HG02981 (cell line): ENCODE measurements at regions not wholly inside any gene's neighbourhood (a gene's known extent, or its start where the extent isn't known, plus 50 kb on each side); places are given as distances from the start of the nearest gene placed in this dataset.
"Not testable (repeated sequence)": the region's sequence is repeated elsewhere in the genome, so short reads cannot be mapped to it uniquely, and the experiment has no call there.

Experiments
- ATAC-seq: cut with Tn5 transposase; IDR thresholded peaks from one replicate; pipeline ENCODE4 v1.9.1; 2021; ENCODE audit warnings: mild to moderate bottlenecking, moderate library complexity; ENCODE audit not compliant: unreplicated experiment

DNA sequence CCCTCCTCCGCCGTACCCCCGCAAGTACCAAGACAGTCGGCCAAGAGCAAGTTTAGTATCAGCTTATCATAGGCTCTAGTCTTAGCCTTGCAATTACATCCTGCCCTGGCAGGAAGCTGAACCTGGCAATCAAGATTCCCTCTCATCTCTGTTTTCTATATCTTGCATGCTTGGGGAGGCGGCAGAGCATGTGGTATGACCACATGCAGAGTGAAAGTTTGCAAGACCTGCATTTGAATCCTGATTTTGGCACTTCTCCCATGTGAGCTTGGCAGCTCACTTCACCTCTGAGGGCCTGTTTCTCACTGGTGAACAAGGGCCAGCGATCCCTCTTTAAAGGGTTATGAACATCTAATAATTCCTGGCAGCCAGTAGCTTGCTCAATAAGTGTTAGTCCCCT, 106.1 kb upstream of the FRMD4B start:
- ATAC-seq: no peak

- ATAC-seq: no peak
These were observed 105.1 kb upstream of the FRMD4B start for GRCh38 chr3:69490971-69491370.

DNA sequence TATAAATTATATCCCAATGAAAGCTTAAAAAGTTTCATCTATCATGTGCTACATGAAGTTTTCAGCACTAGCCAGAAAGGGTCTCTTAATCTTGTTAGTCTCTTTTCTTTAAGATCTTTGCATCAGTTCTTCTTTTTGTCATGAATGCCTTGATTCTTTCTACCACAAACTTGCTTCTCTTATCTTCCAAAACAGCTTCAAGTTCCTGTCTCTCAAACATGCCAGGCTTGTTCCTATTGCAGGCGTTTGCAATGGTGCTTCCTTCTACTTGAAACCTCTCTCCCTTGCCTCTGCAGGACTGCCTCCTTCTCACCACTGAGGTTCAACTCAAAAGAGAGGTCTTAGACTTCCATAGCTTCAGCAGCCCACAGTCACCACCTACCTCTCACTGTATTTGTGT, 104.3 kb upstream of the FRMD4B start:
- no peak for ATAC-seq

GRCh38 chr3:69488026-69488425, 102.1 kb upstream of the FRMD4B start:
- no peak for ATAC-seq

- no peak for ATAC-seq
These were observed 99.6 kb upstream of the FRMD4B start for GRCh38 chr3:69485489-69485888.

- no peak for ATAC-seq
These were observed 98.9 kb upstream of the FRMD4B start for GRCh38 chr3:69484507-69485393.

- no peak for ATAC-seq
These were observed 97.6 kb upstream of the FRMD4B start for GRCh38 chr3:69483449-69483848.

DNA sequence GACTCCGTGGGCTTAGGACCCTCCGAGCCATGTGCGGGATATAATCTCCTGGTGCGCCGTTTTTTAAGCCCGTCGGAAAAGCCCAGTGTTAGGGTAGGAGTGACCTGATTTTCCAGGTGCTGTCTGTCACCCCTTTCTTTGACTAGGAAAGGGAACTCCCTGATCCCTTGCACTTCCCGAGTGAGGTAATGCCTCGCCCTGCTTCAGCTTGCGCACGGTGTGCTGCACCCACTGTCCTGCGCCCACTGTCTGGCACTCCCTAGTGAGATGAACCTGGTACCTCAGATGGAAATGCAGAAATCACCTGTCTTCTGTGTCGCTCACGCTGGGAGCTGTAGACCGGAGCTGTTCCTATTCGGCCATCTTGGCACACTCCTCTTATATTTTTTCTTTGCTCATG, 95.1 kb upstream of the FRMD4B start:
- ATAC-seq: not testable (repeated sequence)

DNA sequence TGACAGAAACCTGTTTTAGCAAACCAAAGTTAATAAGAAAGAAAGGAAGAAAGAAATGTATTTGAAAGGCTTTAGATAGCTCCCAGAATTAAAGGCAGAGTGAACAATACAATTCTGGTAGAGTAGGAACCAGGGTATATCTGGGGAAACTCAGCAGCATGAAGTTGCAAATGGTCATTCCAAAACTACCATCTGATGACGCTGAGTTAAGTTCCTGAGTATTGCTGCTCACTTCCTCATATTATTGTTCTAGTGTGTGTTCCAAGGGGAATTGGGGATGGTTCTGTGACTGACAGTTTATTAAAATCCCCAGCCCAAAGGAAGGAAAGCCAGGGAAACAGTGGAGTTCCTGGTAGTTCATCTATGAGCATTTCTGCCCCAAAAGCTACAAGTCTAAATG, 88.3 kb upstream of the FRMD4B start:
- no peak for ATAC-seq

GRCh38 chr3:69472093-69472492, 86.2 kb upstream of the FRMD4B start:
- ATAC-seq: no peak

- no peak for ATAC-seq
These were observed 77.6 kb upstream of the FRMD4B start for GRCh38 chr3:69463531-69463930.

DNA sequence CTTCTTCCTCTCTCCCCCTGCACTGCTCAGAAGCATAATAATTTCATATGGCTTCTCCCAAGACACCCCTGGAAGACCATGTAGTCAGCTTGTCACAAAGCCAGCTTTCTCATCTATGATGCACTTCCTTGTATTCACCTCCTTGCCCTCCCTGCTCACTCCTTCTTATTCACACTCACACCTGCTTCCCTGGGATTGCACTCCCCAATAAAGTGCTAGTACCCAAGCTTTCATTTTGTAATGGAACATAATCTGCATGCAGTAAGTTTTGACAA, 76.9 kb upstream of the FRMD4B start:
- ATAC-seq: no peak

DNA sequence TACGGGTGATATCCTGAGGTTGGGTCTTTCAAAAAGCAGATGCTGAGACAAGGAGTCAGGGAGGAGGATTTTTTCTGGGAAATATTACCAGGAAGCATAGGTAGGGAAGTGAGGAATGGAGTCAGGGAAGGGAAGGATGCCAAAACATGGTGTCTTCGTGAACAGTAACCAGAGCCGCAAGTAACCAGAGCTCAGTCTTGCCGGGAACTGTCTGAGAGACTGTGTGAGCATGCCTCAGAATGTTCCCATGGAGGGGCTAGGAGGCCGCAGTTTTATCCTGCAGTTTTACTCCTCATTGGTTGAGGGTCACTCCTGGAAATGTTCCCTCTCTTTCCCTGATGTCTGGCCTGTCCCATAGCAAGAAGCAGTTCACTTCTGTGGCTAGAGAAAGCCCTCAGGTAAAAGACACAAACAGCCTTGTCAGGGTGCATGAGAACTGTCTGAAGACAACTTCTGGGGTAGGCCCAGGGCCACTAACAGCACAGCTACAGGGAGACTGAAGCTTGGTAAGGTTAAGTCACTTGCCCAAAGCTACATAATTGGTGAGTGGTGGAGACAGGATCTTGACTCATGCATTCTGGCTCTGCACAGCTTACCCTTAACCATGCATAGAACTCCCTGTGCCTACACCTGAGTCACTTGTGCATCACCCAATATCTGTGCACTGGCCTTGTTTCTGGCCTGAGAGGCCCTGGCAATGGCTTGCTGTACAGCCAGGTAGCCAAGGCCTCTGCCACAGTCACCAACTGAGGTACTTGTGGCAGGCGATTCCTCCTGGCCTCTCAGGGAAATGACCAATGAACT, 76.3 kb upstream of the FRMD4B start:
- ATAC-seq: no peak

DNA sequence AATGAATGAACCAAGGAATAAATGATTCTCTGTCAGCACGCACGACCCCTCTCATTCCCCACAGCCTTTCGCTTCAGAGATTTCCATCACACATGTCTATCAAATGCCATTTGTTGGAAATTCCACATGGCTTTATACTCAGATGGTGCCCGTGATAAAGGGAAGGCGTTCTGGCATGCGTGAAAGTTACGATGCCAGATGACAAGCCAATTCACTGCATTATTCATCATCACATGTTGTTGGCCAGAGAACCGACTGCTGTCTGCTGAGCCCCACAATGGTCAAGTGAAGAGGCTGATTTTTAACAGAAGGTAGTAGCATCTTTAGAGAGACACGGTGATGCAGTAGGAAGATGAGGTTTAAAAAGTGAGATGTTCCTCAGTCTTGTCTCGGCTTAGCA, 74.1 kb upstream of the FRMD4B start:
- no peak for ATAC-seq

DNA sequence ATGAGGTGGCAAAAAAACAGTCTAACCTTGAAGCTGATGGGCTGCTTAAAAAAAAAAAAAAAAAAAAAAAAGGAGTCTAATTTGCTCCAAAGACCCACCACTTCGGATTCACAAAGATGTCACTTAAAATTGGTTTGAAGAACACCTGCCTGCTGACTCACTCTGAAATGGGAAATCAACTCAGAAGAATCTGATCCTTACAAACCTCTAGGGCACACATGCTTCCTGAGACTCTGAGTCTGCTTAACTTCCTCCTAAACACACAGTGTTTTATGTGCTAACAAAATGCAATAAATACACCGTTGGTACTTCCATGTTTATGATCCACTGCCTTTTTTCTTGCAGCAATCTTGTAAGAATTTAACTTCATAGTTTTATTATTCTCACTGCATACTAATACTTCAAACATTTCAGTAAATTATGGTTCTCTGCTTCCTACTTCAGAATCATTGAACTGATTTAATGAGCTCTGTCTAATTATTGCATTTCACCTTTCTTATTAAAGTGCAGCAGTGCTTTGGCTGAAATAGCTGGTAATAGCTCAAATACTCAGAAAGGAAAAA, 73.0 kb upstream of the FRMD4B start:
- no peak for ATAC-seq

GRCh38 chr3:69456631-69457030, 70.7 kb upstream of the FRMD4B start:
- ATAC-seq: no peak

DNA sequence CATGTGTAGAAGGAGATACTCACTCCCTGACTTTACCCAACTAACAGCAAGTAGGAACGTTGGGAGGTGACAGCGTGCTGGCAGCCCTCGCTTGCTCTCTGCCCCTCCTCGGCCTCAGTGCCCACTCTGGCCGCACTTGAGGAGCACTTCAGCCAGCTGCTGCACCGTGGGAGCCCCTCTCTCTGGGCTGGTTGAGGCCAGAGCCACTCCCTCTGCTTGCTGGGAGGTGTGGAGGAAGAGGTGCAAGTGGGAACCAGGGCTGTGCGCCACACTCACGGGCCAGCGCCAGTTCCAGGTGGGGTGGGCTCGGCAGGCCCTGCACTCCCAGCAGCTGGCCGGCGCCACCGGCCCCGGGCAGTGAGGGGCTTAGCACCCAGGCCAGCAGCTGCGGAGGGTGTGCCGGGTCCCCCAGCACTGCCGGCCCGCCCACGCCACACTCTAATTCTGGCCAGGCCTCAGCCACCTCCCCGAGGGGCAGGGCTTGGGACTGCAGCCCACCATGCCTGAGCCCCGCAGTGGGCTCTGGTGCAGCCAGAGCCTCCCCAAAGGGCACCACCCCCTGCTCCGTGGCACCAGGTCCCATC, 68.4 kb upstream of the FRMD4B start:
- ATAC-seq: no peak

GRCh38 chr3:69452295-69452694, 66.4 kb upstream of the FRMD4B start:
- no peak for ATAC-seq

DNA sequence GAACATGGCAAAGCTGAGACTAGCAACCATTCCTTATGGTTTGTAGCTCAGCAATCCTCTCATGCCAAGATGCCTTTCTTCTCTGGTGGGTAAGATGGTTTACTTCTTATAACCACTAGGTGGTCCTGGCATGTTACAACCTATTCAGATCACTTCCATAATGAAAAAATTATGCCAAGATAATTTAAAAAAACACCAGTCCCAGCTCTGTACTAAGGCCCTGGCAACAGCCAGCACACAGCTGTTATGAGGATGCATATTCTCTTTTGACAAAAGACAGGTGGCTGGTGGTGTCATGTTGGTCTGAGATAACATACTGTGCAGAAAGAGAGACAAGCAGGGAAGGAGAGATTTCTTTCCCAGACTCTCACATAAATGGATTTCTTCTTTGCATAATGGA, 65.7 kb upstream of the FRMD4B start:
- ATAC-seq: no peak

DNA sequence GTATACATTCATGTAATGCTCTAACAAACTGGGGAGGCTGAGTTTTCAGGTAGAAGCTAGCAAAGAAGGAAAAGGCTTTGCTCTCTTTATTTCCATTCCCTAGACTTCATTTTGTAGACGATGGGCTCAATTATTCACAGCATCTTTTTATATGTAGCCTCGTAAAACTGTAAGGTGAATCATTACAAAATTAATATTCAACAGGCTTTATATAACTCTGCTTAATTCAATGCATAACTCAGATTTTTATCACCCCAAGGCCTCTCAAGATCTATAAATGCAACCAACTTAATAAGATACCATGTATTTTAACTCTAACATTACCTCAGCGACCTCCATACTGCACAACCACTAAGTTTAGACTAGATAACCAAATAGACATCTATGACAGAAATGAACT, 63.0 kb upstream of the FRMD4B start:
- ATAC-seq: no peak

DNA sequence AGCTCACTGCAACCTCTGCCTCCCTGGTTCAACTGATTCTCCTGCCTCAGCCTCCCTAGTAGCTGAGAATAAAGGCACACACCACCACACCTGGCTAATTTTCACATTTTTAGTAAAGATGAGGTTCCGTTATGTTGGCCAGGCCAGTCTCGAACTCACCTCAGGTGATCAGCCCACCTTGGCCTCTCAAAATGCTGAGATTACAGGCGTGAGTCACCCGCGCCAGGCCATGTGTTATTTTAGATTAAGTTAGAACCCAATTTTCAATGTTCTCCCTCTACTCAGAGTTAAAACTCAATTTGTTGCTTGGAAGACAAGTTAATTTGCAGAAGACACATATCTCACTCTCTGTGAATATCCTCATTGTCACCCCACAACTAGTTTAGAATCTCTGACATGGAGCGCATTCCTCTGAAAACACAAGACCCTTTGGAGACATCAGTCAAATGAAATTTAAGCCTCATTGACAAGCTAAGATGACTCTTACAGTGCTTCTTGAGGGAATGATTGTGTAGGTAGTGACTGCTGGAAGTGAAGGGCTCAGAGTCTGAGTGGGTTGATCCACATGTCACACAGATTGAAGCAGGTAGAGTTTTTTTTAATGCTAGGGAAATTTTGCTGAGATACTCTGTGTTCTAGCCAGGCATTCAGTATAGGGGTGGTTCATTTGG, 60.6 kb upstream of the FRMD4B start:
- ATAC-seq: no peak
